ENCODE measurements at regions not wholly inside any gene's neighbourhood (a gene's known extent, or its start where the extent isn't known, plus 50 kb on each side); places are given as distances from the start of the nearest gene placed in this dataset.
"Not testable (repeated sequence)": the region's sequence is repeated elsewhere in the genome, so short reads cannot be mapped to it uniquely, and the experiment has no call there.

GRCh38 chr5:89320421-89321277 lies 437.7 kb upstream of the MEF2C start:
- DNase-seq: no peak

DNA sequence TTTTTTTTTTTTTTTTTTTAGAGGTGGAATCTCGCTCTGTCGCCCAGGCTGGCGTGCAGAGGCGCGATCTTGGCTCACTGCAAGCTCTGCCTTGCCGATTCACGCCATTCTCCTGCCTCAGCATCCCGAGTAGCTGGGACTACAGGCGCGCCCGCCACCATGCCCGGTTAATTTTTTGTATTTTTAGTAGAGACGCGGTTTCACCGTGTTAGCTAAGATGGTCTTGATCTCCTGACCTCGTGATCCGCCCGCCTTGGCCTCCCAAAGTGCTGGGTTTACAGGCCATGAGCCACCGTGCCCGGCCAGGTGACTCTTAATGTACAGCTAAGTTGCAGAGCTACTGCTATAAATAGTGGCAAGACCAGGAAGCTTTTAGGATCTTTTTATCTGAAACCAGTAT lies 434.9 kb upstream of the MEF2C start:
- not testable (repeated sequence) for DNase-seq

DNA sequence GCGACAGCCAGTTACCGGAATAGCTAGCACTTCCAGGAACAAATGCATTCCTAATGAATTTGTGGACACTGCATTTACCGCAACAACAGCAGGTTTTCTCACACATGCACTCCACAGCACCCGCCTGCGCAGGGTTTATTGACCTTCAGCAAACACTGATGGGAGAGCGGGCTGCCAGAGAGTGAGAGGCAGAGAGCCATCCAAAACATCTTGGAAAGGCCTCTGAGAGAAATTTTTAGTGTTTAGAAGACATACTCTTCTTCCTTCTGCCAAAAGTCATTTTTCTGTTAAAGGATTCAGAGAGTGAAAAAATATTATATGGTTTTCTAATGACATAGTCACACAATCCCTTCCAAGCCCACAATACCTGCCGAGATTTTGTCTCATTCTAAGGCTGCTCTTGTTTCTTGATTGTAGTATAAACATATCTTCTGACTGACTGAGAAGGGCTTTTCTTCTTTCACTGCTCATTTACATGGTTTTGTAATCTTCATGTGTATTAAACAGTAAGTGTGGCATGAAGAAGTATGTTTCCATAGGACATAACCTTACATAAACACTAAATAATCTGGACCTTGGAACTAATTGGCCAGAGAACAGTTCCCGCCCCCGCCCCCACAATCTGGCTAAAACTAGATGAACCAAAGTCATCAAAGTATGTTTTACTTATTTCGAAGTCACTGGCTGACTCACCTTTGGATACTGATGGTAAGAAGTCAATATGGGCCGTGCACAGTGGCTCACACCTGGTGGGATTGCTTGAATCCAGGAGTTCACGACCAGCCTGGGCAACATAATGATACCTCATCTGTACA lies 432.5 kb upstream of the MEF2C start:
- no peak for DNase-seq

- DNase-seq: no peak
Observed at GRCh38 chr5:89313804-89314588, 431.0 kb upstream of the MEF2C start.

DNA sequence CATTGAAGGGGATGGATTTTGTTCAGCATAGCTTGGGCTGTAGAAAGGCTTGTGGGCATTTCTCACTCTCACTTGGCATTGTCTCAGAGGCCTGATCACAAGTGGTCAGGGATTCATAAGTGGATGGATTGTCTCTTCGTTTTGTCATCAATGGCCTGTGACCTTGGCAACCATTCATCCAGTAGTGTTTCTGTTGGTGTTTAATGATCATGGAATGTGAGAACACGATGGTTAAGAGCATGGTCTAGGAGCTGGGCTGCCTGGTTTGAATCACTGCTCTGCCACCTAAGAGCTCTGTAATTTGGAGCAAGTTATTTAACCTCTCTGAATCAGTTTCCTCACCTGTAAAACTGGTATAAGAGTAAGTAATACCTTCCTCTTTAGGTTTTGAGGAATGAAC lies 430.1 kb upstream of the MEF2C start:
- DNase-seq: no peak

GRCh38 chr5:89309268-89309667 lies 426.3 kb upstream of the MEF2C start:
- DNase-seq: no peak

- no peak for DNase-seq
Observed at GRCh38 chr5:89308606-89309040, 425.6 kb upstream of the MEF2C start.

GRCh38 chr5:89307972-89308371 lies 425.0 kb upstream of the MEF2C start:
- no peak for DNase-seq

DNA sequence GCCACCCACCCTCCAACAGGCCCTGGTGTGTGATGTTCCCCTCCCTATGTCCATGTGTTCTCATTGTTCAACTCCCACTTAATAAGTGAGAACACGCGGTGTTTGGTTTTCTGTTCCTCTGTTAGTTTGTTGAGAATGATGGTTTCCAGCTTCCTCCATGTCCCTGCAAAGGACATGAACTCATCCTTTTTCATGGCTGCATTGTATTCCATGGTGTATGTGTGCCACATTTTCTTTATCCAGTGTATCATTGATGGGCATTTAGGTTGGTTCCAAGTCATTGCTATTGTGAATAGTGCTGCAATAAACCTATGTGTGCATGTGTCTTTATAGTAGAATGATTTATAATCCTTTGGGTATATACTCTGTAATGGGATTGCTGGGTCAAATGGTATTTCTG lies 424.2 kb upstream of the MEF2C start:
- not testable (repeated sequence) for DNase-seq

GRCh38 chr5:89303033-89303480 lies 420.1 kb upstream of the MEF2C start:
- DNase-seq: no peak

GRCh38 chr5:89302102-89302891 lies 419.3 kb upstream of the MEF2C start:
- DNase-seq: no peak

DNA sequence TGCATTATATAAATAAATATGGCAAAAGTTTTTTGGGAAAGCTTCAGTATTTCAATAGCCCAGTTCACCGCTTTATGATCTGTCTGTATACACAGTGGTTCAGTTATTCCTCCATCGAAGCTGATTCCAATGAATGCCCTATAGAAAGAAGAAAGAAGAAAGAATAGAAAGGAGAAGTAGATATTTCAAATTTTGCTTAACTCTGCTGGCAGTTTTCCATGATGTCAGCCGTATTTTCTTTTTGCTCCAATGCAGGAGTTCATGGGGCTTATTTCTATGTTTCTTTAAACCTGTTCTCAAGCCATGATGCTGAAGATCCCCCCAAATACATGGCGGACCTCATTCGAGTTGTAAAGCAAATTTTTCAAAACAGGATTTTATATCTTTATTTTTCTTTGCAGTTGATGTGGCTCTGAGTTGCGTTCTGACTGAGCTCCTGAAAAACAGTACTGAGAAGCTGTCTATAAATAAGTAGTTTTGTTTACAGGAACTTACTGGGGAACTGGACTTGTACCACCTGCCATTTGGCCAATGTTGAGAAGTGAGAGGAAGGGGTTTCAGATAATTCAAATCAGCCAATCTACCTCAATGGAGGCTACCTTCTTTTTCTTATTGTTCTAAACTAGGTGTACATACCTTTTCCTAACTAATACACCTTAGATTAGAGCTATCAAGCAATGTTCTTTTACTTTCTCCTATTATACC lies 418.5 kb upstream of the MEF2C start:
- no peak for DNase-seq

- no peak for DNase-seq
Observed at GRCh38 chr5:89300426-89300970, 417.5 kb upstream of the MEF2C start.

- no peak for DNase-seq
Observed at GRCh38 chr5:89299998-89300397, 417.0 kb upstream of the MEF2C start.

DNA sequence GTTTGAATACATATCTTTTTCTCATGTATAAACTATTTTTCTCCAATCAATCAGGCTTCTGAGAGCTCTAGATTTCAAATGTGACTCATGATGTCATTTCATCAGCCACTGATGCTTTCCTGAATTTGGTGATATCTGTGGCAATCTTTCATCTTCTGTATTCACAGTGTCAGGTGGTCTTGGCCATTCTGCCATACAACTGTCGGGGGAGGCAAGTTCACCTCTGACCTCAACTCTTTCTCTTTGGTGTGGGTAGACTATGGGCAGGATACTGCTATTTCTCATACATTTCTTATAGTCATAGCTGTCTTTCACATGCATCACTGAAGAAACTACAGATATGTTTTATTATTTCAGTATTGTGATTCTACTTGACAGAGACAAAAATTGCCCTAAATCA lies 414.1 kb upstream of the MEF2C start:
- no peak for DNase-seq

- no peak for DNase-seq
Observed at GRCh38 chr5:89293810-89294209, 410.8 kb upstream of the MEF2C start.

GRCh38 chr5:89292487-89292886 lies 409.5 kb upstream of the MEF2C start:
- no peak for DNase-seq

GRCh38 chr5:89289604-89290003 lies 406.6 kb upstream of the MEF2C start:
- DNase-seq: no peak

- no peak for DNase-seq
Observed at GRCh38 chr5:89287964-89288363, 405.0 kb upstream of the MEF2C start.

DNA sequence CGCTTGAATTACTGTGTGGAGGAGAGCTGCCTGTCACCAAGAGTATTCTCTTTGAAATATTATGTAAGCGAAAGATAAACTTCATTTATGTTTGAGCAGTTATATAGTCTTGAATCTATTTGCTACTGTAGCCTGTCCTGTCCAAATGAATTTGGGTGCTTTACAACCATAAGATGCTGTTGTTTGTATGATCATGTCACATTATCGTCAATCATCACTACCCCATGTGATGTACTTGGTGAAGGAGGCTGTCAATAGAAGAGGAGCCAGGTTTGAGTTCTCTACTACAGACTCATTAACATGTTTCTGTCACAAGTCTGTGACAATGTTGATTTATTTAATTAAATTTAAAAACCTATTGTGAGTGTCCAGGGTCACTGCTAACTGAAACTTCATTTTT lies 403.3 kb upstream of the MEF2C start:
- no peak for DNase-seq

- no peak for DNase-seq
Observed at GRCh38 chr5:89283728-89284493, 400.9 kb upstream of the MEF2C start.

Data from activated CD4-positive, CD25-positive, alpha-beta regulatory T cell treated with anti-CD3 and anti-CD28 coated beads, Interleukin-2, amount 50 U/mL, for 72 hours (primary cell).